ENCODE measurements at regions not wholly inside any gene's neighbourhood (a gene's known extent, or its start where the extent isn't known, plus 50 kb on each side); places are given as distances from the start of the nearest gene placed in this dataset.

GRCh38 chr5:20522905-20523482 is 535.0 kb upstream of the CDH18 start:
- Histone ChIP-seq H4K20me1 (ENCODE audit: insufficient read depth, low read length) (no peaks in the 10 kb centered on the region), H3K4me1 (ENCODE audit: low read length) (no peaks in the 10 kb centered on the region), H3K27me3 (ENCODE audit: low read depth, low read length) (no peaks in the 10 kb centered on the region), H3K36me3 (replicated peaks; ENCODE audit: low read depth, low read length) (no peaks in the 10 kb centered on the region), H2AFZ (ENCODE audit: low read depth, low read length) (no peak overlapping the region), H3K4me3 (ENCODE audit: low read length) (no peak overlapping the region), H3K79me2 (ENCODE audit: low read length) (no peaks in the 10 kb centered on the region), H3K9ac (ENCODE audit: low read length) (no peak overlapping the region), H3K27ac (ENCODE audit: low read length) (no peak overlapping the region), H3K9me3 (ENCODE audit: insufficient read depth, low read length) (no peaks in the 10 kb centered on the region), H3K4me2 (ENCODE audit: low read length) (no peak overlapping the region)
- TF ChIP-seq CTCF (IDR thresholded peaks at IDR 0.05; ENCODE audit: low read depth, low read length) (no peak), EZH2phosphoT487 (IDR thresholded peaks at IDR 0.05; ENCODE audit: low read depth) (no peak)

- H3K27ac ChIP-seq (ENCODE audit: low read length) = no peak overlapping the region
- H4K20me1 ChIP-seq (ENCODE audit: insufficient read depth, low read length) = no peaks in the 10 kb centered on the region
- H3K4me3 ChIP-seq (ENCODE audit: low read length) = no peak overlapping the region
- TF ChIP-seq CTCF (IDR thresholded peaks at IDR 0.05; ENCODE audit: low read depth, low read length) (no peak), EZH2phosphoT487 (IDR thresholded peaks at IDR 0.05; ENCODE audit: low read depth) (no peak)
- H3K9ac ChIP-seq (ENCODE audit: low read length) = no peak overlapping the region
- no peaks in the 10 kb centered on the region for H3K36me3 ChIP-seq (replicated peaks; ENCODE audit: low read depth, low read length)
- H3K4me2 ChIP-seq (ENCODE audit: low read length) = no peak overlapping the region
- H3K9me3 ChIP-seq (ENCODE audit: insufficient read depth, low read length) = no peaks in the 10 kb centered on the region
- no peak overlapping the region for H2AFZ ChIP-seq (ENCODE audit: low read depth, low read length)
- no peaks in the 10 kb centered on the region for H3K79me2 ChIP-seq (ENCODE audit: low read length)
- no peaks in the 10 kb centered on the region for H3K4me1 ChIP-seq (ENCODE audit: low read length)
- no peaks in the 10 kb centered on the region for H3K27me3 ChIP-seq (ENCODE audit: low read depth, low read length)
Measured at GRCh38 chr5:20515606-20516005, 527.6 kb upstream of the CDH18 start.

GRCh38 chr5:20514145-20514544 is 526.1 kb upstream of the CDH18 start:
- no peak overlapping the region for H3K9ac ChIP-seq (ENCODE audit: low read length)
- H3K27ac ChIP-seq (ENCODE audit: low read length) = no peak overlapping the region
- TF ChIP-seq EZH2phosphoT487 (IDR thresholded peaks at IDR 0.05; ENCODE audit: low read depth) (no peak), CTCF (IDR thresholded peaks at IDR 0.05; ENCODE audit: low read depth, low read length) (no peak)
- no peaks in the 10 kb centered on the region for H3K4me1 ChIP-seq (ENCODE audit: low read length)
- H3K4me2 ChIP-seq (ENCODE audit: low read length) = no peak overlapping the region
- no peaks in the 10 kb centered on the region for H3K79me2 ChIP-seq (ENCODE audit: low read length)
- H4K20me1 ChIP-seq (ENCODE audit: insufficient read depth, low read length) = no peaks in the 10 kb centered on the region
- H3K4me3 ChIP-seq (ENCODE audit: low read length) = no peak overlapping the region
- H3K9me3 ChIP-seq (ENCODE audit: insufficient read depth, low read length) = no peaks in the 10 kb centered on the region
- H3K27me3 ChIP-seq (ENCODE audit: low read depth, low read length) = no peaks in the 10 kb centered on the region
- no peak overlapping the region for H2AFZ ChIP-seq (ENCODE audit: low read depth, low read length)
- no peaks in the 10 kb centered on the region for H3K36me3 ChIP-seq (replicated peaks; ENCODE audit: low read depth, low read length)

GRCh38 chr5:20500546-20500945 is 512.5 kb upstream of the CDH18 start:
- TF ChIP-seq EZH2phosphoT487 (IDR thresholded peaks at IDR 0.05; ENCODE audit: low read depth) = no peak
- no peak for TF ChIP-seq CTCF (IDR thresholded peaks at IDR 0.05; ENCODE audit: low read depth, low read length)
- Histone ChIP-seq H3K4me1 (ENCODE audit: low read length) (no peaks in the 10 kb centered on the region), H3K4me3 (ENCODE audit: low read length) (no peak overlapping the region), H4K20me1 (ENCODE audit: insufficient read depth, low read length) (no peaks in the 10 kb centered on the region), H2AFZ (ENCODE audit: low read depth, low read length) (no peak overlapping the region), H3K4me2 (ENCODE audit: low read length) (no peak overlapping the region), H3K79me2 (ENCODE audit: low read length) (no peaks in the 10 kb centered on the region), H3K27ac (ENCODE audit: low read length) (no peak overlapping the region), H3K9me3 (ENCODE audit: insufficient read depth, low read length) (no peaks in the 10 kb centered on the region), H3K36me3 (replicated peaks; ENCODE audit: low read depth, low read length) (no peaks in the 10 kb centered on the region), H3K9ac (ENCODE audit: low read length) (no peak overlapping the region), H3K27me3 (ENCODE audit: low read depth, low read length) (no peaks in the 10 kb centered on the region)
